Stimulated activated memory B cell treated with anti-CD40 and anti-IgM and Interleukin-4, amounts not matched to agents 10 μg/mL and 1 μg/mL and 100 μg/mL, for 72 hours (primary cell): ENCODE measurements at regions not wholly inside any gene's neighbourhood (a gene's known extent, or its start where the extent isn't known, plus 50 kb on each side); places are given as distances from the start of the nearest gene placed in this dataset.
"Not testable (repeated sequence)": the region's sequence is repeated elsewhere in the genome, so short reads cannot be mapped to it uniquely, and the experiment has no call there.

Experiments
- ATAC-seq: fragments of 150-1000 bp; cut with Tn5 transposase; 2 replicates; pipeline ENCODE4 v1.10.0; 2021
- H3K27ac Mint-ChIP-seq: one replicate; pipeline ENCODE4 v1.8.0; 2022; ENCODE audit warnings: mild to moderate bottlenecking, mixed read lengths
- H3K27me3 Mint-ChIP-seq: one replicate; pipeline ENCODE4 v1.8.0; 2022; ENCODE audit warnings: mixed read lengths
- H3K36me3 Mint-ChIP-seq: one replicate; pipeline ENCODE4 v1.8.0; 2022; ENCODE audit warnings: mixed read lengths
- H3K4me1 Mint-ChIP-seq: one replicate; pipeline ENCODE4 v1.8.0; 2022; ENCODE audit warnings: mixed read lengths
- H3K4me3 Mint-ChIP-seq: one replicate; pipeline ENCODE4 v1.8.0; 2022; ENCODE audit warnings: mild to moderate bottlenecking, moderate library complexity, mixed read lengths
- H3K9me3 Mint-ChIP-seq: one replicate; pipeline ENCODE4 v1.8.0; 2022; ENCODE audit warnings: mixed read lengths

- H3K4me3 Mint-ChIP-seq = no peak overlapping the region
- no peaks in the 10 kb centered on the region for H3K27me3 Mint-ChIP-seq
- no peaks in the 10 kb centered on the region for H3K9me3 Mint-ChIP-seq
- ATAC-seq = no peak
- H3K27ac Mint-ChIP-seq = no peak overlapping the region
- H3K4me1 Mint-ChIP-seq = no peaks in the 10 kb centered on the region
- H3K36me3 Mint-ChIP-seq = no peaks in the 10 kb centered on the region
Observed at GRCh38 chr18:70808481-70809056, 519.7 kb downstream of the SOCS6 start.

GRCh38 chr18:70781860-70782453 is 493.1 kb downstream of the SOCS6 start:
- Mint-ChIP-seq H3K27ac (no peak overlapping the region), H3K4me1 (no peaks in the 10 kb centered on the region), H3K4me3 (no peak overlapping the region)

DNA sequence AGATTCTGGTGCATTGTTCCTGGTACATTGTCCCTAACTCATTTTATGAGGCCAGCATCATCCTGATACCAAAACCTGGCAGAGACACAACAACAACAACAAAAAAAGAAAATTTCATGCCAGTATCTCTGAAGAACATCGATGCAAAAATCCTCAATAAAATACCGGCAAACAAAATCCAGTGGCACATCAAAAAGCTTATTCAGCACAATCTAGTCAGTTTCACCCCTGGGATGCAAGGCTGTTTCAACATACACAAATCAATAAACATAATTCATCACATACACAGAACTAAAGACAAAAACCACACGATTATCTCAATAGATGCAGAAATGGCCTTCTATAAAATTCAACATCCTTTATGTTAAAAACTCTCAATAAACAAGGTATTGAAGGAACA is 477.4 kb downstream of the SOCS6 start:
- not testable (repeated sequence) for H3K36me3 Mint-ChIP-seq, H3K4me1 Mint-ChIP-seq, ATAC-seq, H3K27me3 Mint-ChIP-seq, H3K4me3 Mint-ChIP-seq, H3K27ac Mint-ChIP-seq, H3K9me3 Mint-ChIP-seq

More at GRCh38 chr18:70781860-70782453, 493.1 kb downstream of the SOCS6 start:
- Mint-ChIP-seq H3K9me3 (no peaks in the 10 kb centered on the region), H3K27me3 (no peaks in the 10 kb centered on the region), H3K36me3 (no peaks in the 10 kb centered on the region)
- ATAC-seq = peak; percentile 59

GRCh38 chr18:70762812-70763211 is 474.0 kb downstream of the SOCS6 start:
- Mint-ChIP-seq H3K4me1 (no peaks in the 10 kb centered on the region), H3K27me3 (no peaks in the 10 kb centered on the region), H3K9me3 (no peaks in the 10 kb centered on the region), H3K36me3 (no peaks in the 10 kb centered on the region), H3K4me3 (no peak overlapping the region), H3K27ac (no peak overlapping the region)
- ATAC-seq = no peak

- no peaks in the 10 kb centered on the region for H3K4me1 Mint-ChIP-seq
Observed at GRCh38 chr18:70758780-70759179, 469.9 kb downstream of the SOCS6 start.

GRCh38 chr18:70754486-70754885 is 465.6 kb downstream of the SOCS6 start:
- Mint-ChIP-seq H3K36me3 (no peaks in the 10 kb centered on the region), H3K27me3 (no peaks in the 10 kb centered on the region), H3K9me3 (peaks cover 4% of the 10 kb centered on the region), H3K4me3 (no peak overlapping the region), H3K27ac (no peak overlapping the region), H3K4me1 (no peaks in the 10 kb centered on the region)
- ATAC-seq = no peak

More at GRCh38 chr18:70758780-70759179, 469.9 kb downstream of the SOCS6 start:
- Mint-ChIP-seq H3K27me3 (no peaks in the 10 kb centered on the region), H3K4me3 (no peak overlapping the region), H3K36me3 (no peaks in the 10 kb centered on the region), H3K27ac (no peak overlapping the region), H3K9me3 (no peaks in the 10 kb centered on the region)
- ATAC-seq = no peak

GRCh38 chr18:70732916-70733315 is 444.1 kb downstream of the SOCS6 start:
- ATAC-seq = no peak
- H3K36me3 Mint-ChIP-seq = no peaks in the 10 kb centered on the region
- no peak overlapping the region for H3K4me3 Mint-ChIP-seq
- no peaks in the 10 kb centered on the region for H3K4me1 Mint-ChIP-seq
- no peaks in the 10 kb centered on the region for H3K27me3 Mint-ChIP-seq
- H3K9me3 Mint-ChIP-seq = peaks cover 2% of the 10 kb centered on the region
- H3K27ac Mint-ChIP-seq = no peak overlapping the region

GRCh38 chr18:70732188-70732587 is 443.3 kb downstream of the SOCS6 start:
- Mint-ChIP-seq H3K4me3 (no peak overlapping the region), H3K36me3 (no peaks in the 10 kb centered on the region), H3K9me3 (peaks cover 2% of the 10 kb centered on the region), H3K27ac (no peak overlapping the region), H3K4me1 (no peaks in the 10 kb centered on the region), H3K27me3 (no peaks in the 10 kb centered on the region)
- ATAC-seq = no peak

DNA sequence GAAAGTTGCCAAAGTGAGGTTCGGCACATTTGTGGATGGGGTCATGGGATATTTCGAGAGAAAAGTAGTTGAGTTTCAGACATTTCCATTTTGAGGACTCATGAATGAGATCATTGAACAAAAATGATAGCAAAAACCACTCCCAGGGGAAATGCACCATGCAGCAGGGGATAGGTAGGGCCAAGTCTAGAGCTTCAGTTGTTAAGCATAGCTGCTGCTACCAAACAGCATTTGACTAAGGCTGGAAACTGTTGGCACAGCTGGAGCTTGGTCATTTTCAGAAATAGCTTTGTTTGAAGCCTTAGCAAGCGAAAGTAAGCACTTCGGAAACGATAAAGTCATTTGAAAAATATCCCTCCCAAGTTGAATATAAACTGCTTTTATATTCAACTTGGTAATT is 431.8 kb downstream of the SOCS6 start:
- Mint-ChIP-seq H3K27me3 (no peaks in the 10 kb centered on the region), H3K36me3 (no peaks in the 10 kb centered on the region), H3K4me1 (no peaks in the 10 kb centered on the region), H3K4me3 (no peak overlapping the region), H3K27ac (no peak overlapping the region), H3K9me3 (peaks cover 9% of the 10 kb centered on the region)
- no peak for ATAC-seq

- Mint-ChIP-seq H3K27me3 (no peaks in the 10 kb centered on the region), H3K36me3 (no peaks in the 10 kb centered on the region), H3K4me1 (no peaks in the 10 kb centered on the region), H3K4me3 (no peak overlapping the region), H3K27ac (no peak overlapping the region), H3K9me3 (peaks cover 13% of the 10 kb centered on the region)
- no peak for ATAC-seq
Observed at GRCh38 chr18:70709720-70710119, 420.9 kb downstream of the SOCS6 start.

DNA sequence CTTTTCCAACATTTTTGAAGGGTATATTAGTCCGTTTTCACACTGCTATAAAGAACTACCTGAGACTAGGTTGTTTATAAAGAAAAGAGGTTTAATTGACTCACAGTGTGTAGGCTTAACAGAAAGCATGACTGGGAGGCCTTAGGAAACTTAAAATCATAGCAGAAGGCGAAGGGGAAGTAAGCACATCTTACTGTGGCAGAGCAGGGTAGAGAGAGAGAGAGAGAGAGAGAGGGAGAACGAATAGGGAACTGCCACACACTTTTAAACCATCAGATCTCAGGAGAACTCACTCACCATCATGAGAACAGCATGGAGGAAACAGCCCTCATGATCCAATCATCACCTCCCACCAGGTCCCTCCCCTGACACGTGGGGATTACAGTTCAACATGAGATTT is 420.3 kb downstream of the SOCS6 start:
- no peaks in the 10 kb centered on the region for H3K4me1 Mint-ChIP-seq
- no peaks in the 10 kb centered on the region for H3K36me3 Mint-ChIP-seq
- H3K9me3 Mint-ChIP-seq = peaks cover 13% of the 10 kb centered on the region
- no peak overlapping the region for H3K4me3 Mint-ChIP-seq
- no peak for ATAC-seq
- no peaks in the 10 kb centered on the region for H3K27me3 Mint-ChIP-seq
- H3K27ac Mint-ChIP-seq = no peak overlapping the region

- no peak overlapping the region for H3K27ac Mint-ChIP-seq
Observed at GRCh38 chr18:70705831-70706416, 417.1 kb downstream of the SOCS6 start.

DNA sequence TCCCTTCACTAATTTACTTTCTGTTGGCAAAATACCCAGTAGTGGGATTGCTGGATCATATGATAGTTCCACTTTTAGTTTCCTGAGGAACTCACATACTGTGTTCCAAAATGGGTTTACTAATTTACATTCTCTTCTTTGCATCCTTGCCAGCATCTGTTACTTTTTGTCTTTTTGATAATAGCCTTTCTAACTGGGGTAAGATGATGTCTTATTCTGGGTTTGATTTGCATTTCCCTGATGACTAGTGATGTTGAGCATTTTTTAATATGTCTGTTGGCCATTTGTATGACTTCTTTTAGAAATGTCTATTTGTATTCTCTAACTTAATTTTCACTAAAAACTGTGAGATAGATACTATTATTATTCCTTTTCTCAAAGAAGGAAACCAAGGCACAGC is 411.7 kb downstream of the SOCS6 start:
- no peak for ATAC-seq
- Mint-ChIP-seq H3K36me3 (no peaks in the 10 kb centered on the region), H3K4me1 (no peaks in the 10 kb centered on the region), H3K27me3 (no peaks in the 10 kb centered on the region), H3K4me3 (no peak overlapping the region), H3K27ac (no peak overlapping the region), H3K9me3 (peaks cover 13% of the 10 kb centered on the region)

More at GRCh38 chr18:70705831-70706416, 417.1 kb downstream of the SOCS6 start:
- H3K36me3 Mint-ChIP-seq = no peaks in the 10 kb centered on the region
- H3K27me3 Mint-ChIP-seq = no peaks in the 10 kb centered on the region
- H3K4me3 Mint-ChIP-seq = no peak overlapping the region
- peaks cover 10% of the 10 kb centered on the region for H3K9me3 Mint-ChIP-seq
- H3K4me1 Mint-ChIP-seq = no peaks in the 10 kb centered on the region
- ATAC-seq = no peak

- Mint-ChIP-seq H3K27me3 (no peaks in the 10 kb centered on the region), H3K27ac (no peak overlapping the region), H3K4me1 (no peaks in the 10 kb centered on the region), H3K9me3 (peaks cover 13% of the 10 kb centered on the region), H3K4me3 (no peak overlapping the region), H3K36me3 (no peaks in the 10 kb centered on the region)
- ATAC-seq = no peak
Observed at GRCh38 chr18:70698574-70698973, 409.7 kb downstream of the SOCS6 start.

- ATAC-seq = no peak
- Mint-ChIP-seq H3K4me1 (no peaks in the 10 kb centered on the region), H3K27ac (no peak overlapping the region), H3K27me3 (no peaks in the 10 kb centered on the region), H3K9me3 (peaks cover 9% of the 10 kb centered on the region), H3K36me3 (no peaks in the 10 kb centered on the region), H3K4me3 (no peak overlapping the region)
Observed at GRCh38 chr18:70693246-70693645, 404.4 kb downstream of the SOCS6 start.

DNA sequence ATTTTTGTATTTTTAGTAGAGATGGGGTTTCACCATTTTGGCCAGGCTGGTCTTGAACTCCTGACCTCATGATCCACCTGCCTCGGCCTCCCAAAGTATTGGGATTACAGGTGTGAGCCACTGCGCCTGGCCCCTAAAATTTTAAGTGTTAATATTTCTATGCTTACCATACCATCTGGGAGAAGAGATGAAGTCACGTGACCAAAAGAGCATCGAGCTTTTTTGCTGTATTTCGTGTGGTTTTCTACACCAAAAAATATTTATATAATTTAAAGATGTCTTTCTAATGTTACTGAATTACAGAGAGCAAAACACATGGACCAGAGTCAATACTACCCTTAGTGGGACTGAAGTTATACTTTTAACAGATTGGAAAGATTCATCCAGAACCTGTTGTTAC is 400.9 kb downstream of the SOCS6 start:
- not testable (repeated sequence) for H3K4me1 Mint-ChIP-seq, H3K27ac Mint-ChIP-seq, H3K36me3 Mint-ChIP-seq, H3K4me3 Mint-ChIP-seq, H3K9me3 Mint-ChIP-seq, ATAC-seq, H3K27me3 Mint-ChIP-seq
